OCI-LY3 (cell line): ENCODE measurements at regions not wholly inside any gene's neighbourhood (a gene's known extent, or its start where the extent isn't known, plus 50 kb on each side); places are given as distances from the start of the nearest gene placed in this dataset.

ENCODE experiments used
- CTCF ChIP-seq: fragments of 200-600, 300-600 bp; sonication (generic); IDR thresholded peaks from 2 replicates; pipeline ENCODE4 v1.5.1; 2014; ENCODE audit warnings: antibody characterized with exemption, low read length, low read depth
- EZH2phosphoT487 ChIP-seq: fragments of 200-600 bp; shearing (Covaris generic); IDR thresholded peaks from 2 replicates; pipeline ENCODE4 v1.6.1; 2018; ENCODE audit warnings: antibody characterized with exemption, mixed run types, low read depth

DNA sequence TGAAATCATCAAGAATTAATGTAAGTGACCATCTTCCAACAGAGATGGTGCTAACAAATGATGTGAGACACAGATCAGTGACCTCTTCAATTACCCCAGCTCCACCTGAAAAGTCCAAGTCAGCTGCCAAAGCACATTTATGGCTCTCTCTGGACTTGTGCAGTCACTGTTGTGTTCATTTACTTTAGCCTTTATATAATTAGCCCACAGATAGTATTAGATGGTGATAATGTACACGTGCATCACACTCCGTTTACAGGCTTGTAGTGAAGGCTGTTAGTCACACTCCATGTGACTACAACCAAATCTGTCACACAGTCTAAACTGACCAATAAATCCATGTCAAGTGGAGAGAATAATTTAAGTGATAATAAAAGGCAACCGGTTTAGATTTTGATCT, 331.5 kb upstream of the IL12A start:
- TF ChIP-seq CTCF (no peak), EZH2phosphoT487 (no peak)
